OCI-LY7 (cell line): ENCODE measurements at regions not wholly inside any gene's neighbourhood (a gene's known extent, or its start where the extent isn't known, plus 50 kb on each side); places are given as distances from the start of the nearest gene placed in this dataset.
"Not testable (repeated sequence)": the region's sequence is repeated elsewhere in the genome, so short reads cannot be mapped to it uniquely, and the experiment has no call there.

Experiments used
- EZH2phosphoT487 ChIP-seq: fragments of 200-600 bp; sonication (generic); IDR thresholded peaks from 2 replicates; pipeline ENCODE4 v1.6.1; 2018; ENCODE audit warnings: low read depth, borderline replicate concordance, mild to moderate bottlenecking, mixed run types, antibody characterized with exemption, low read length, moderate library complexity, mixed read lengths
- TF ChIP-seq, protein P1 (sequence below): fragments of 200-600 bp; sonication (generic); conservative IDR thresholded peaks from 2 replicates; pipeline ENCODE4 v1.5.1; 2014; ENCODE audit warnings: mild to moderate bottlenecking, antibody characterized with exemption, low read length, moderate library complexity, mixed read lengths

DNA sequence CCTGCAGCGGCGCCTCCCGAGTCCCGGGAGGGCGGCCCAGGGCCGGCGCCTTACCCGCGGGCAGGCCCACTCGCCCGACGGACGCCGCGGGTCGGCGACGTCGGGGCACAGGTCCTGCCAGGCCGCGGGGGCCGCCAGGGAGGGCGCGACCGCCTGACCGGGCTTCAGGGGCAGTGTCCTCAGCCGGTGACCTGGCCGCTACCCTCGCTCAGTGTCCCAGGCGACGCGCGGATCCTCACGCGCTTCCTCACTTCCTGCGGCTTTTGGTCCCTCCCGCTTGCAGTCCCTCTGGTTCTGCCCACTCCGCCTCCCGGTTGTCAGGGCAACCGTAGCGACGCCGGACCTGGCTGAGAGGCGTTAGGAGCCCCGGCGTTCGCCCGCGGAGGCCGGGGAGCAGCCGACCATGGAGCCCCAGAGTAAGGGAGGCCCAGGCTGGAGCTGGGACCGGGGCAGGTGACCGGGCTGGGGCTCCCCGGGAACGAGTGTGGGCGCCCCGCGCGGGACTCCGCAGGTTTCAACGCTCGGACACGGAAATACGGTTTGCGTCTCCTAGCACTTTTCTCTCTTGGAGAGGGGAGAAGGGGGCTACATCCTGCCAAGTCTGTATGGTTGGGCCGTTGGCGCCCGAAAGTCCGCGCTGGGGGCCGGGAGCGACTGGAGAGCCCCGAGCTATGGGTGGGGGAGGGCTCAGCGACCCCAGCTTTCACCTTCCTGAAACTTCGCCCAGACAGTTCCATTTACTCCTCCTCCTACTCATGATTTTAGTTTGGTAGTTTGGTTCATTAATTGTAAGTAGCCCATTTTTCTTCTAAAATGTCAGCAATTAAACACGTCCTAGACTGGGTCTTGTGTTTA, 4786.0 kb upstream of the OR11H1 start:
- TF ChIP-seq, protein P1, sequence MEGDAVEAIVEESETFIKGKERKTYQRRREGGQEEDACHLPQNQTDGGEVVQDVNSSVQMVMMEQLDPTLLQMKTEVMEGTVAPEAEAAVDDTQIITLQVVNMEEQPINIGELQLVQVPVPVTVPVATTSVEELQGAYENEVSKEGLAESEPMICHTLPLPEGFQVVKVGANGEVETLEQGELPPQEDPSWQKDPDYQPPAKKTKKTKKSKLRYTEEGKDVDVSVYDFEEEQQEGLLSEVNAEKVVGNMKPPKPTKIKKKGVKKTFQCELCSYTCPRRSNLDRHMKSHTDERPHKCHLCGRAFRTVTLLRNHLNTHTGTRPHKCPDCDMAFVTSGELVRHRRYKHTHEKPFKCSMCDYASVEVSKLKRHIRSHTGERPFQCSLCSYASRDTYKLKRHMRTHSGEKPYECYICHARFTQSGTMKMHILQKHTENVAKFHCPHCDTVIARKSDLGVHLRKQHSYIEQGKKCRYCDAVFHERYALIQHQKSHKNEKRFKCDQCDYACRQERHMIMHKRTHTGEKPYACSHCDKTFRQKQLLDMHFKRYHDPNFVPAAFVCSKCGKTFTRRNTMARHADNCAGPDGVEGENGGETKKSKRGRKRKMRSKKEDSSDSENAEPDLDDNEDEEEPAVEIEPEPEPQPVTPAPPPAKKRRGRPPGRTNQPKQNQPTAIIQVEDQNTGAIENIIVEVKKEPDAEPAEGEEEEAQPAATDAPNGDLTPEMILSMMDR = not testable (repeated sequence)
- not testable (repeated sequence) for TF ChIP-seq EZH2phosphoT487
